Mesendoderm (in vitro differentiated cells): ENCODE measurements at regions not wholly inside any gene's neighbourhood (a gene's known extent, or its start where the extent isn't known, plus 50 kb on each side); places are given as distances from the start of the nearest gene placed in this dataset.
"Not testable (repeated sequence)": the region's sequence is repeated elsewhere in the genome, so short reads cannot be mapped to it uniquely, and the experiment has no call there.

Experiments
- DNase-seq: peaks from one replicate; pipeline ENCODE4 v3.0.0; 2013
- H2AK5ac ChIP-seq: 2 replicates; pipeline ENCODE4 v1.6.1; 2013; ENCODE audit warnings: low read length, inconsistent platforms
- H2BK120ac ChIP-seq: 2 replicates; pipeline ENCODE4 v1.6.1; 2013; ENCODE audit warnings: low read depth, mild to moderate bottlenecking, low read length, moderate library complexity, mixed read lengths
- H2BK15ac ChIP-seq: replicated peaks from 2 replicates; pipeline ENCODE4 v1.6.1; 2013; ENCODE audit warnings: low read depth, mild to moderate bottlenecking, moderate library complexity
- H2BK5ac ChIP-seq: 2 replicates; pipeline ENCODE4 v1.6.1; 2013; ENCODE audit warnings: low read length, inconsistent platforms
- H3K18ac ChIP-seq: 2 replicates; pipeline ENCODE4 v1.6.1; 2013; ENCODE audit warnings: mild to moderate bottlenecking, low read length, mixed read lengths
- H3K23ac ChIP-seq: one replicate; pipeline ENCODE4 v1.6.1; 2013; ENCODE audit warnings: low read length
- H3K27ac ChIP-seq: 2 replicates; pipeline ENCODE4 v1.5.1; 2013; ENCODE audit warnings: low read depth, mild to moderate bottlenecking, inconsistent platforms, low read length, moderate library complexity
- H3K27me3 ChIP-seq: 2 replicates; pipeline ENCODE4 v1.6.1; 2013; ENCODE audit warnings: low read length, control low read depth, mild to moderate bottlenecking, inconsistent platforms; ENCODE audit not compliant: insufficient read depth, poor library complexity
- H3K36me3 ChIP-seq: 2 replicates; pipeline ENCODE4 v1.6.1; 2013; ENCODE audit warnings: low read length, inconsistent platforms; ENCODE audit not compliant: control insufficient read depth, insufficient read depth
- H3K4ac ChIP-seq: one replicate; pipeline ENCODE4 v1.6.1; 2013; ENCODE audit warnings: low read depth, mild to moderate bottlenecking, low read length, moderate library complexity
- H3K4me1 ChIP-seq: 2 replicates; pipeline ENCODE4 v1.6.1; 2013; ENCODE audit warnings: low read depth, low read length, inconsistent platforms; ENCODE audit not compliant: control insufficient read depth
- H3K4me2 ChIP-seq: 2 replicates; pipeline ENCODE4 v1.6.1; 2013; ENCODE audit warnings: low read length
- H3K4me3 ChIP-seq: 2 replicates; pipeline ENCODE4 v1.5.1; 2013; ENCODE audit warnings: mild to moderate bottlenecking, low read length
- H3K56ac ChIP-seq: one replicate; pipeline ENCODE4 v1.6.1; 2013; ENCODE audit warnings: low read length
- H3K79me1 ChIP-seq: 2 replicates; pipeline ENCODE4 v1.6.1; 2013; ENCODE audit warnings: low read length, inconsistent platforms
- H3K79me2 ChIP-seq: 2 replicates; pipeline ENCODE4 v1.6.1; 2013; ENCODE audit warnings: mild to moderate bottlenecking, low read length; ENCODE audit not compliant: control insufficient read depth, insufficient read depth
- H3K9ac ChIP-seq: 2 replicates; pipeline ENCODE4 v1.6.1; 2013; ENCODE audit warnings: low read length, inconsistent platforms
- H4K5ac ChIP-seq: one replicate; pipeline ENCODE4 v1.6.1; 2013; ENCODE audit warnings: low read length
- H4K8ac ChIP-seq: one replicate; pipeline ENCODE4 v1.6.1; 2013; ENCODE audit warnings: low read depth, mild to moderate bottlenecking, control low read depth, low read length, moderate library complexity
- WGBS: extraction: QIAGEN DNeasy Blood & Tissue Kit; methylation state at CpG from one replicate; pipeline ENCODE4 v1.1.7; 2013; ENCODE audit warnings: low lambda C conversion rate, missing lambda C conversion rate; ENCODE audit not compliant: insufficient coverage; ENCODE audit errors: extremely low coverage; 5-methylcytosine and 5-hydroxymethylcytosine counted together

DNA sequence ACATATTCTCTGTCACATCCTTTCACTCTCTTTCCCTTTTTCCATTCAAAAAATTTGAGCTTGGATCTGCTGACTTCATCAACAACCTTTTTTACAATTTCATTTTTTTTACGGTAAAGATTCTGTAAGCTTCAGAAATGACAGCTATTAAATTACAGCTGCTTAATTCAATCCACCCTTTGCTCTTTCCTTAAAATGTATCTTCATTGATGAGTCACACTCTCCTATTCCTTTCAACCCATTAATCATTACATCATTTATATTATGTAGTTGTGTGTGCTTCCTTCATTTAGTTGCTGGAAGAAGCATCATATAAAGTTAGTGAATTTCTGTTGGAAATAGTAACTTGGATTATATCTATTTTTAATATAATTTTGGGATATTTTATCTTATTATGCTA lies 67.1 kb upstream of the MAGI2 start:
- no peak overlapping the region for H3K4me3 ChIP-seq
- H3K4ac ChIP-seq: no peak overlapping the region
- DNase-seq: no peak
- no peak overlapping the region for H2AK5ac ChIP-seq
- H3K9ac ChIP-seq: no peak overlapping the region
- H3K36me3 ChIP-seq: no peaks in the 10 kb centered on the region
- no peaks in the 10 kb centered on the region for H3K79me1 ChIP-seq
- no peak overlapping the region for H2BK5ac ChIP-seq
- H3K18ac ChIP-seq: no peak overlapping the region
- no CpG with 5 or more reads among the region's 1 CpG for WGBS
- H4K5ac ChIP-seq: no peak overlapping the region
- no peaks in the 10 kb centered on the region for H3K79me2 ChIP-seq
- H2BK120ac ChIP-seq: no peak overlapping the region
- no peak overlapping the region for H3K27ac ChIP-seq
- no peak overlapping the region for H3K56ac ChIP-seq
- no peaks in the 10 kb centered on the region for H3K4me1 ChIP-seq
- H3K23ac ChIP-seq: no peak overlapping the region
- no peaks in the 10 kb centered on the region for H3K27me3 ChIP-seq
- no peak overlapping the region for H3K4me2 ChIP-seq
- H4K8ac ChIP-seq: no peak overlapping the region
- H2BK15ac ChIP-seq: no peak overlapping the region

GRCh38 chr7:79515358-79515757 lies 61.9 kb upstream of the MAGI2 start:
- H3K79me2 ChIP-seq: no peaks in the 10 kb centered on the region
- no peak overlapping the region for H4K5ac ChIP-seq
- H3K56ac ChIP-seq: no peak overlapping the region
- H3K4me1 ChIP-seq: no peaks in the 10 kb centered on the region
- H3K9ac ChIP-seq: no peak overlapping the region
- no peaks in the 10 kb centered on the region for H3K36me3 ChIP-seq
- no peak overlapping the region for H3K4me3 ChIP-seq
- H4K8ac ChIP-seq: no peak overlapping the region
- no peak overlapping the region for H3K27ac ChIP-seq
- H3K23ac ChIP-seq: no peak overlapping the region
- no CpG with 5 or more reads among the region's 3 CpGs for WGBS
- H2BK120ac ChIP-seq: no peak overlapping the region
- no peaks in the 10 kb centered on the region for H3K79me1 ChIP-seq
- H3K4ac ChIP-seq: no peak overlapping the region
- no peaks in the 10 kb centered on the region for H3K27me3 ChIP-seq
- H3K4me2 ChIP-seq: no peak overlapping the region
- H3K18ac ChIP-seq: no peak overlapping the region
- H2AK5ac ChIP-seq: no peak overlapping the region
- H2BK5ac ChIP-seq: no peak overlapping the region
- no peak for DNase-seq
- no peak overlapping the region for H2BK15ac ChIP-seq

DNA sequence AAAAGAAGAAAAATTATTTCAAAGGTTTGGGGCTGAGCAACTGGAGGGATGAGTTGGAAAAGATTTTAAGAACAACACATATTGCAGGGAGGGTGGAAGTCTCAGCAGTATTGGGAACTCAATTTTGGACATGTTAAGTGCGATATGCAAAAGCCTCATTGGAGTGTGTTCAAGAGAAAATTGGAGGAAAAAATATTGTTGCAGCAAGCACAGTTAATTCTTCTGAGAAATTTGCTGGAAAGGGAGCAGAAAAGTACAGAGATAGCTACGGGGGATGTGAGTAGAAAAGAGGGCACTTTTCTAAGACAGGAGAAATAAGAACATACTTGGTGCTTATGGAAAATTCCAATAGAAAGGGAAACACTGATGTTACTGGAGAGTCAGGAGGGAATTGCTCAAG lies 59.8 kb upstream of the MAGI2 start:
- Histone ChIP-seq H3K27ac (no peak overlapping the region), H4K5ac (no peak overlapping the region), H3K27me3 (no peaks in the 10 kb centered on the region), H2AK5ac (no peak overlapping the region), H3K4me2 (no peak overlapping the region), H2BK15ac (no peak overlapping the region), H2BK120ac (no peak overlapping the region), H3K4ac (no peak overlapping the region), H3K4me3 (no peak overlapping the region), H3K4me1 (no peaks in the 10 kb centered on the region), H3K36me3 (no peaks in the 10 kb centered on the region), H3K79me2 (no peaks in the 10 kb centered on the region), H3K79me1 (no peaks in the 10 kb centered on the region), H3K9ac (no peak overlapping the region), H4K8ac (no peak overlapping the region), H3K23ac (no peak overlapping the region), H3K18ac (no peak overlapping the region), H2BK5ac (no peak overlapping the region), H3K56ac (no peak overlapping the region)
- no CpG with 5 or more reads among the region's 2 CpGs for WGBS
- DNase-seq: no peak

DNA sequence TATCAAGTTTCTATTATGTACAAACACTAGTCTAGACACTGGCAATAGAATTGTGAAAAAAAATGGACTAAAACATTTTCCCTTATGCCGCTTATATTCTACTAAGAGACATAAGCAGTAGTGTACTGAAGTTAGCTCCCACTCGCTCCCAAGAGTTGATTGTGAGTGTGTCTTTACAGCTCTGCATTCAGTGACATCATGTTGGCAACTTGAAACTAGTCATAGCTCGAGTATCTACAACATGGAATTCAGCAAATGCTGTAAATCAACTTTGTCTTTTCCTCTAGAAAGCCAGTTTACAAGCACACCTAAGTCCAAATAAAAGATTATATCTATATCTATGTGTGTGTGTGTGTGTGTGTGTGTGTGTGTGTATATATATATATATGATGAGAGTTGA lies 58.8 kb upstream of the MAGI2 start:
- H4K5ac ChIP-seq: no peak overlapping the region
- H3K18ac ChIP-seq: no peak overlapping the region
- no peaks in the 10 kb centered on the region for H3K79me1 ChIP-seq
- no peak overlapping the region for H2AK5ac ChIP-seq
- H3K27me3 ChIP-seq: no peaks in the 10 kb centered on the region
- H3K4me2 ChIP-seq: no peak overlapping the region
- DNase-seq: no peak
- no peak overlapping the region for H3K4me3 ChIP-seq
- H3K36me3 ChIP-seq: no peaks in the 10 kb centered on the region
- H3K9ac ChIP-seq: no peak overlapping the region
- H2BK120ac ChIP-seq: no peak overlapping the region
- H2BK15ac ChIP-seq: no peak overlapping the region
- H3K23ac ChIP-seq: no peak overlapping the region
- no peak overlapping the region for H2BK5ac ChIP-seq
- WGBS: no CpG with 5 or more reads among the region's 3 CpGs
- no peak overlapping the region for H3K4ac ChIP-seq
- H3K79me2 ChIP-seq: no peaks in the 10 kb centered on the region
- H4K8ac ChIP-seq: no peak overlapping the region
- H3K4me1 ChIP-seq: no peaks in the 10 kb centered on the region
- H3K56ac ChIP-seq: no peak overlapping the region
- H3K27ac ChIP-seq: no peak overlapping the region

DNA sequence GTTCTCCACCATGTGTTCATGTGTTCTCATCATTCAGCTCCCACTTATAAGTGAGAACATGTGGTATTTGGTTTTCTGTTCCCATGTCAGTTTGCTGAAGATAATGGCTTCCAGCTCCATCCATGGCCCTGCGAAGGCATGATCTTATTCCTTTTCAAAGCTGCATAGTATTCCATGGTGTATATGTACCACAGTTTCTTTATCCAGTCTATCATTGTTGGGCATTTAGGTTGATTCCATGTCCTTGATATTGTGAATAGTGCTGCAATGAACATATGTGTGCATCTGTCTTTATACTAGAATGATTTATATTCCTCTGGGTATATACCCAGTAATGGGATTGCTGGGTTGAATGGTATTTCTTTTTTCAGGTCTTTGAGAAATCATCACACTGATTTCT lies 57.6 kb upstream of the MAGI2 start:
- H3K79me2 ChIP-seq, H3K4me1 ChIP-seq, H3K27ac ChIP-seq, H3K18ac ChIP-seq, H2BK15ac ChIP-seq, H3K56ac ChIP-seq, DNase-seq, H3K4ac ChIP-seq, H3K36me3 ChIP-seq, H3K79me1 ChIP-seq, H4K8ac ChIP-seq, H3K4me3 ChIP-seq, H2BK5ac ChIP-seq, H3K23ac ChIP-seq, H2AK5ac ChIP-seq, H2BK120ac ChIP-seq, H3K4me2 ChIP-seq, H3K27me3 ChIP-seq, H4K5ac ChIP-seq, H3K9ac ChIP-seq: not testable (repeated sequence)
- no CpG with 5 or more reads among the region's 1 CpG for WGBS

GRCh38 chr7:79507131-79507530 lies 53.7 kb upstream of the MAGI2 start:
- H3K56ac ChIP-seq: no peak overlapping the region
- H3K36me3 ChIP-seq: no peaks in the 10 kb centered on the region
- H3K23ac ChIP-seq: no peak overlapping the region
- no peak overlapping the region for H3K9ac ChIP-seq
- H3K4me3 ChIP-seq: no peak overlapping the region
- peaks cover 2% of the 10 kb centered on the region for H3K4me1 ChIP-seq
- no peak overlapping the region for H2BK120ac ChIP-seq
- DNase-seq: peak; percentile 74
- H3K4ac ChIP-seq: no peak overlapping the region
- H3K18ac ChIP-seq: no peak overlapping the region
- H2BK5ac ChIP-seq: no peak overlapping the region
- no peak overlapping the region for H2AK5ac ChIP-seq
- H4K5ac ChIP-seq: no peak overlapping the region
- H3K4me2 ChIP-seq: no peak overlapping the region
- WGBS: 100% methylated on average over 2 of the region's 6 CpGs
- no peak overlapping the region for H4K8ac ChIP-seq
- no peaks in the 10 kb centered on the region for H3K79me1 ChIP-seq
- H3K79me2 ChIP-seq: no peaks in the 10 kb centered on the region
- H3K27ac ChIP-seq: no peak overlapping the region
- no peaks in the 10 kb centered on the region for H3K27me3 ChIP-seq
- H2BK15ac ChIP-seq: no peak overlapping the region
